ENCODE measurements at regions not wholly inside any gene's neighbourhood (a gene's known extent, or its start where the extent isn't known, plus 50 kb on each side); places are given as distances from the start of the nearest gene placed in this dataset.
"Not testable (repeated sequence)": the region's sequence is repeated elsewhere in the genome, so short reads cannot be mapped to it uniquely, and the experiment has no call there.

DNA sequence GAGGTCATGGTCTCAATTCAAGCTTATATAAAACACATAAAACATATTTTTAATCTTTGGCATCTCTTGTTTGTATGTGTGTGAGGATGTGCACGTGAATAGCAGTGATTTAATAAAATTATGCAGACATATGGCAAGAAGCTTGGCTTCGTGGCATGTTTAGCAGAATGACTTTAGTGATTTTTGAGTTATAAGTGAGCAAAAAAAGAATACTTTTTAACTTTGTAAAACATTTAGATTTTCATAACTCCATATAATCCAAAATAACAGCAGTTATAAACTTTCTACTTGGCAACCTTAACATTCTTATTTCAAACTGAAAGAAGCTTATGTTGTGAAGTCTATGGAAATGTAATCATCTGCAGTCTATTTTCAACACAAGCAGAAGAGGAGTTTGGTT lies 120.6 kb downstream of the SLITRK1 start:
- intact Hi-C loops (cut with micrococcal nuclease) (no loop called here), dilution Hi-C loops (cut with MboI; ENCODE audit: extremely low pct_ligation_motif_present, low sequenced_read_pairs) (no loop called here)
- Histone ChIP-seq H2AFZ (ENCODE audit: low read depth, low read length) (no peak overlapping the region), H3K79me2 (ENCODE audit: control insufficient read depth, insufficient read depth, low read length) (no peaks in the 10 kb centered on the region), H3K27me3 (ENCODE audit: control insufficient read depth in 2 of 2, insufficient read depth in 2 of 2, low read length in 2 of 2) (no peaks in the 10 kb centered on the region), H3K9ac (replicated peaks; ENCODE audit: extremely low read depth, insufficient read depth, low read length) (no peak overlapping the region), H3K4me3 (replicated peaks in 1 of 3; ENCODE audit: insufficient read depth in 1 of 3, low read depth in 1 of 3, low read length in 3 of 3) (no peak overlapping the region), H3K4me2 (ENCODE audit: insufficient read depth, low read length) (no peak overlapping the region), H3K9me1 (replicated peaks; ENCODE audit: control insufficient read depth, extremely low read depth, insufficient read depth, low read length) (no peaks in the 10 kb centered on the region), H4K20me1 (replicated peaks; ENCODE audit: control insufficient read depth, extremely low read depth, insufficient read depth, low read length) (no peaks in the 10 kb centered on the region), H3K4me1 (ENCODE audit: control insufficient read depth, extremely low read depth, insufficient read depth, low read length) (no peaks in the 10 kb centered on the region), H3K36me3 (ENCODE audit: control insufficient read depth in 2 of 2, extremely low read depth in 1 of 2, insufficient read depth in 2 of 2, low read length in 2 of 2) (no peaks in the 10 kb centered on the region), H3K27ac (ENCODE audit: insufficient read depth, low read depth, low read length) (no peak overlapping the region), H3K9me3 (replicated peaks; ENCODE audit: control insufficient read depth, insufficient read depth, low read length) (peaks cover 2% of the 10 kb centered on the region)
- TF ChIP-seq CTCF (IDR thresholded peaks at IDR 0.05; ENCODE audit: extremely low read depth in 1 of 2, insufficient read depth in 1 of 2, low read depth in 1 of 2, low read length in 2 of 2): no peak
- CTCF ChIA-PET: no interaction called here
- POLR2A ChIA-PET: no interaction called here
- no TSS peak for BruUV-seq (replicated peaks)
- no peak for DNase-seq (ENCODE audit: low read depth, low spot score)
- FAIRE-seq: no peak

- H3K36me3 ChIP-seq (ENCODE audit: control insufficient read depth in 2 of 2, extremely low read depth in 1 of 2, insufficient read depth in 2 of 2, low read length in 2 of 2); BruUV-seq (replicated peaks); H3K9me1 ChIP-seq (replicated peaks; ENCODE audit: control insufficient read depth, extremely low read depth, insufficient read depth, low read length); H3K79me2 ChIP-seq (ENCODE audit: control insufficient read depth, insufficient read depth, low read length); FAIRE-seq; dilution Hi-C loops (cut with MboI; ENCODE audit: extremely low pct_ligation_motif_present, low sequenced_read_pairs); DNase-seq (ENCODE audit: low read depth, low spot score); H3K27me3 ChIP-seq (ENCODE audit: control insufficient read depth in 2 of 2, insufficient read depth in 2 of 2, low read length in 2 of 2); H3K27ac ChIP-seq (ENCODE audit: insufficient read depth, low read depth, low read length); POLR2A ChIA-PET; intact Hi-C loops (cut with micrococcal nuclease); H4K20me1 ChIP-seq (replicated peaks; ENCODE audit: control insufficient read depth, extremely low read depth, insufficient read depth, low read length); H2AFZ ChIP-seq (ENCODE audit: low read depth, low read length); H3K4me1 ChIP-seq (ENCODE audit: control insufficient read depth, extremely low read depth, insufficient read depth, low read length); H3K4me3 ChIP-seq (replicated peaks in 1 of 3; ENCODE audit: insufficient read depth in 1 of 3, low read depth in 1 of 3, low read length in 3 of 3); H3K9me3 ChIP-seq (replicated peaks; ENCODE audit: control insufficient read depth, insufficient read depth, low read length); H3K4me2 ChIP-seq (ENCODE audit: insufficient read depth, low read length); H3K9ac ChIP-seq (replicated peaks; ENCODE audit: extremely low read depth, insufficient read depth, low read length); CTCF ChIA-PET: not testable (repeated sequence)
Observed at GRCh38 chr13:83755210-83755609, 127.1 kb downstream of the SLITRK1 start.

All from endothelial cell of umbilical vein (primary cell).